Osteoblast (primary cell): ENCODE measurements at regions not wholly inside any gene's neighbourhood (a gene's known extent, or its start where the extent isn't known, plus 50 kb on each side); places are given as distances from the start of the nearest gene placed in this dataset.

Experiments used
- DNase-seq: peaks from one replicate; pipeline ENCODE4 v3.0.0; 2011; ENCODE audit warnings: low spot score, mixed read lengths; ENCODE audit not compliant: insufficient read length; ENCODE audit errors: missing footprints
- H2AFZ ChIP-seq: 2 replicates; pipeline ENCODE4 v1.6.0; 2011; ENCODE audit warnings: mild to moderate bottlenecking, low read length
- H3K27ac ChIP-seq: 2 replicates; pipeline ENCODE4 v1.5.1; 2011; ENCODE audit warnings: mild to moderate bottlenecking, low read depth, low read length, moderate library complexity
- H3K27me3 ChIP-seq: 2 replicates; pipeline ENCODE4 v1.6.0; 2012; ENCODE audit warnings: mild to moderate bottlenecking, control low read depth, inconsistent platforms, low read length, moderate library complexity; ENCODE audit not compliant: insufficient read depth
- H3K36me3 ChIP-seq: 2 replicates; pipeline ENCODE4 v1.5.1; 2011; ENCODE audit warnings: mild to moderate bottlenecking, low read length, control low read depth, moderate library complexity; ENCODE audit not compliant: insufficient read depth
- H3K4me1 ChIP-seq: 2 replicates; pipeline ENCODE4 v1.5.1; 2011; ENCODE audit warnings: mild to moderate bottlenecking, low read length, control low read depth, moderate library complexity; ENCODE audit not compliant: insufficient read depth
- H3K4me2 ChIP-seq: 2 replicates; pipeline ENCODE4 v1.6.0; 2011; ENCODE audit warnings: mild to moderate bottlenecking, low read length; ENCODE audit not compliant: insufficient read depth
- H3K4me3 ChIP-seq: fragments of 200-600 bp; sonication (generic); 3 replicates; pipeline ENCODE4 v1.5.1; 2012; ENCODE audit warnings: mild to moderate bottlenecking, low read length, inconsistent platforms; ENCODE audit not compliant: insufficient read depth
- H3K79me2 ChIP-seq: 2 replicates; pipeline ENCODE4 v1.6.0; 2012; ENCODE audit warnings: mild to moderate bottlenecking, low read length, control low read depth, inconsistent platforms; ENCODE audit not compliant: insufficient read depth
- H3K9me3 ChIP-seq: 2 replicates; pipeline ENCODE4 v1.5.1; 2011; ENCODE audit warnings: low read depth, low read length, control low read depth
- H4K20me1 ChIP-seq: 2 replicates; pipeline ENCODE4 v1.6.0; 2012; ENCODE audit warnings: mild to moderate bottlenecking, low read length, control low read depth; ENCODE audit not compliant: insufficient read depth
- TF ChIP-seq, protein P1 (sequence below): IDR thresholded peaks from 2 replicates; pipeline ENCODE4 v1.5.1; 2011; ENCODE audit warnings: mild to moderate bottlenecking, low read depth, low read length, moderate library complexity; ENCODE audit errors: extremely low read depth

DNA sequence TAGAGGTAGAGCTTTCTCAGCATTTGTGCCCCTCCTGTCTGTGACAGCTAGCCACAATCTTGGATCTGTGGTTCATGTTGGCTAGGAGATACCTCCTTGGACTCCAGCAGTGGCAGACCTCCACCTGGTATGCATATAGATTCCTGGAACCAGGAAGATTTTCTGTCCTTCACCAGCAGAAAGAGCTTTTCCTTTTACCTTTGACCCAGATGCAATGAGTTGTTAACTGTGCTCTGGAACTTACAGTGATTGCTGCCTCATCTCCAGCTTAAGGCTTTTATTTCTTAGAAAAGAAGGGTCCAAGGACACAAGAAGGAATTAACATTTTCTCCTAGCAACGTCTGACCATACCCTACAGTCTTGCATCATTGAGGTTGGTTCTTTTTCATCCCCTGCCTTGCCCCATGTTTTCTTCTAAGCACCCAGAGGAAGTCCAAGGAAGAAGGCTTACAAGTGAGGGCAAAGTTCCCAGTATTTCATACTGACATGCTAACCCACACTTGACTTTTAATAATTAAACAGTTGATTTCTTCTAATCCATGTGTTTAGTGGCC, 217.1 kb upstream of the ARHGAP24 start:
- Histone ChIP-seq H3K4me2 (no peak overlapping the region), H3K4me1 (no peaks in the 10 kb centered on the region), H3K36me3 (no peaks in the 10 kb centered on the region), H2AFZ (no peak overlapping the region), H3K4me3 (no peak overlapping the region), H3K9me3 (no peaks in the 10 kb centered on the region), H4K20me1 (no peaks in the 10 kb centered on the region), H3K79me2 (no peaks in the 10 kb centered on the region), H3K27me3 (no peaks in the 10 kb centered on the region), H3K27ac (no peak overlapping the region)
- DNase-seq = no peak
- TF ChIP-seq, protein P1, sequence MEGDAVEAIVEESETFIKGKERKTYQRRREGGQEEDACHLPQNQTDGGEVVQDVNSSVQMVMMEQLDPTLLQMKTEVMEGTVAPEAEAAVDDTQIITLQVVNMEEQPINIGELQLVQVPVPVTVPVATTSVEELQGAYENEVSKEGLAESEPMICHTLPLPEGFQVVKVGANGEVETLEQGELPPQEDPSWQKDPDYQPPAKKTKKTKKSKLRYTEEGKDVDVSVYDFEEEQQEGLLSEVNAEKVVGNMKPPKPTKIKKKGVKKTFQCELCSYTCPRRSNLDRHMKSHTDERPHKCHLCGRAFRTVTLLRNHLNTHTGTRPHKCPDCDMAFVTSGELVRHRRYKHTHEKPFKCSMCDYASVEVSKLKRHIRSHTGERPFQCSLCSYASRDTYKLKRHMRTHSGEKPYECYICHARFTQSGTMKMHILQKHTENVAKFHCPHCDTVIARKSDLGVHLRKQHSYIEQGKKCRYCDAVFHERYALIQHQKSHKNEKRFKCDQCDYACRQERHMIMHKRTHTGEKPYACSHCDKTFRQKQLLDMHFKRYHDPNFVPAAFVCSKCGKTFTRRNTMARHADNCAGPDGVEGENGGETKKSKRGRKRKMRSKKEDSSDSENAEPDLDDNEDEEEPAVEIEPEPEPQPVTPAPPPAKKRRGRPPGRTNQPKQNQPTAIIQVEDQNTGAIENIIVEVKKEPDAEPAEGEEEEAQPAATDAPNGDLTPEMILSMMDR = no peak

GRCh38 chr4:85260064-85260463, 214.9 kb upstream of the ARHGAP24 start:
- Histone ChIP-seq H3K79me2 (no peaks in the 10 kb centered on the region), H3K36me3 (no peaks in the 10 kb centered on the region), H3K4me1 (no peaks in the 10 kb centered on the region), H3K4me3 (no peak overlapping the region), H3K27me3 (no peaks in the 10 kb centered on the region), H3K27ac (no peak overlapping the region), H4K20me1 (no peaks in the 10 kb centered on the region), H2AFZ (no peak overlapping the region), H3K9me3 (no peaks in the 10 kb centered on the region), H3K4me2 (no peak overlapping the region)
- TF ChIP-seq, protein P1 = no peak
- no peak for DNase-seq

DNA sequence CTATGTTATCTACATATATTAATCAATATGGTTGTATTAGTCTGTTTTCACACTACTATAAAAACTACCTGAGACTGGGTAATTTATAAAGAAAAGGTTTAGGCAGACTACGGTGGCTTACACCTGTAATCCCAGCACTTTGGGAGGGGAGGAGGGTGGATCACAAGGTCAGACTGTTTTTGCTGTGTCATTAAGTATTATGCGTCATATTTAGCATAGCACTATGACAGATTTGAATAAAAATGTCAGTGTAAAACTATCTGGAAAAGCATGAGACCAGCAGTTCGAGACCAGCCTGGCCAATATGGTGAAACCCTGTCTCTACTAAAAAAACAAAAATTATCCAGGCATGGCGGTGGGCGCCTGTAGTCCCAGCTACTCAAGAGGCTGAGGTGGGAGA, 209.7 kb upstream of the ARHGAP24 start:
- no peak for DNase-seq
- Histone ChIP-seq H4K20me1 (no peaks in the 10 kb centered on the region), H3K79me2 (no peaks in the 10 kb centered on the region), H3K4me2 (no peak overlapping the region), H3K27me3 (no peaks in the 10 kb centered on the region), H3K4me3 (no peak overlapping the region), H3K9me3 (no peaks in the 10 kb centered on the region), H3K36me3 (no peaks in the 10 kb centered on the region), H3K27ac (no peak overlapping the region), H3K4me1 (no peaks in the 10 kb centered on the region), H2AFZ (no peak overlapping the region)
- TF ChIP-seq, protein P1 = no peak

DNA sequence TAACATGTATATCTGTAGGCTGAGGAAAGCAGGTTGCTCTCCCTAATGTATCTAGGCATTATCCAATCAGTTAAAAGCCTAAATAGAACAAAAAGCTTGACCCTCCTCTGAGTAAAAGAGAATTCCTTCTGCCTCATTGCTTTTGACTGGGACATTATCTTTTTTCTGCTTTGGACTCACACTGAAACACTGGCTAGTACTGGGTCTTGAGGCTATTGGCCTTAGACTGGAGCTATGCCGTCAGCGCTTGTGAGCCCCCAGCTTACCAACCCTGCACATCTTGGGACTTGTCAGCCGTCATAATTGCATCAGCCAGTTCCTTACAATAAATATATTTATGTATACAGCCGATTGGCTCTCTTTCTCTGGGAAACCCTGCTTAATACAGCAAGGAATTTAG, 206.8 kb upstream of the ARHGAP24 start:
- H2AFZ ChIP-seq = no peak overlapping the region
- no peak overlapping the region for H3K4me2 ChIP-seq
- no peaks in the 10 kb centered on the region for H4K20me1 ChIP-seq
- DNase-seq = no peak
- H3K36me3 ChIP-seq = no peaks in the 10 kb centered on the region
- no peak overlapping the region for H3K27ac ChIP-seq
- H3K4me3 ChIP-seq = no peak overlapping the region
- H3K9me3 ChIP-seq = peaks cover under 1% of the 10 kb centered on the region
- H3K79me2 ChIP-seq = no peaks in the 10 kb centered on the region
- no peaks in the 10 kb centered on the region for H3K27me3 ChIP-seq
- no peaks in the 10 kb centered on the region for H3K4me1 ChIP-seq
- TF ChIP-seq, protein P1 = no peak
